ENCODE measurements at regions not wholly inside any gene's neighbourhood (a gene's known extent, or its start where the extent isn't known, plus 50 kb on each side); places are given as distances from the start of the nearest gene placed in this dataset.

GRCh38 chr5:165616490-165617405 lies 2111.3 kb downstream of the MAT2B start:
- peak in 3 of 4 donors; percentile 20 to 44 (median 23) for ATAC-seq
- Histone ChIP-seq H3K36me3 (no peaks in the 10 kb centered on the region), H3K27me3 (no peaks in the 10 kb centered on the region), H3K4me3 (no peak overlapping the region), H3K27ac (no peak overlapping the region), H3K9me3 (no peaks in the 10 kb centered on the region), H3K4me1 (no peaks in the 10 kb centered on the region)
- TF ChIP-seq CTCF (IDR thresholded peaks at IDR 0.05) (no peak), POLR2A (IDR thresholded peaks at IDR 0.05) (no peak)
- 52% methylated on average over 2 of the region's 2 CpGs for WGBS (ENCODE audit: insufficient coverage, low coverage, low lambda C conversion rate, missing lambda C conversion rate)
- intact Hi-C loops (cut with DNase I): no loop called here
- DNase-seq: no peak

DNA sequence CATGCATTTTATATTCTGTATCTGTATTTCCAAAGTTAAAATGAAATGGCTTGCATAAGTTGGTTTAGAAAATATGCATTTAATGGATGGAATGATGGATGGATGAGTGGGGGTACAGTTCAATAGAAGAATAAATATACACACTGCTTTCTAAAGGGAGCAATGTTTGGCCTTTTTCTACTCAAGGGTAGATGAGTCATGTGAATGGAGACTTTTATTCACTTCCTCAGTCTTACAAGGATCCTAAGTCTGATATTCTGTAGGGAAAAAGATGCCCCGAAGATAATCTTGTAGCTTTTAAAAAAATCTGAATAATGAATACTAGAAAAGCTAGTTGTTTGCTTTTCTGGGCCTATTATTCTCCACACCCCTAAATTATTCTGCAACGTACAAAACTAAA lies 2112.1 kb downstream of the MAT2B start:
- no peak overlapping the region for H3K4me3 ChIP-seq
- intact Hi-C loops (cut with DNase I): no loop called here
- H3K9me3 ChIP-seq: no peaks in the 10 kb centered on the region
- no peak overlapping the region for H3K27ac ChIP-seq
- 37% methylated on average over 2 of the region's 2 CpGs for WGBS (ENCODE audit: insufficient coverage, low coverage, low lambda C conversion rate, missing lambda C conversion rate)
- no peaks in the 10 kb centered on the region for H3K4me1 ChIP-seq
- ATAC-seq (no peak), DNase-seq (no peak)
- no peaks in the 10 kb centered on the region for H3K36me3 ChIP-seq
- H3K27me3 ChIP-seq: no peaks in the 10 kb centered on the region
- no peak for TF ChIP-seq CTCF (IDR thresholded peaks at IDR 0.05)
- TF ChIP-seq POLR2A (IDR thresholded peaks at IDR 0.05): no peak

DNA sequence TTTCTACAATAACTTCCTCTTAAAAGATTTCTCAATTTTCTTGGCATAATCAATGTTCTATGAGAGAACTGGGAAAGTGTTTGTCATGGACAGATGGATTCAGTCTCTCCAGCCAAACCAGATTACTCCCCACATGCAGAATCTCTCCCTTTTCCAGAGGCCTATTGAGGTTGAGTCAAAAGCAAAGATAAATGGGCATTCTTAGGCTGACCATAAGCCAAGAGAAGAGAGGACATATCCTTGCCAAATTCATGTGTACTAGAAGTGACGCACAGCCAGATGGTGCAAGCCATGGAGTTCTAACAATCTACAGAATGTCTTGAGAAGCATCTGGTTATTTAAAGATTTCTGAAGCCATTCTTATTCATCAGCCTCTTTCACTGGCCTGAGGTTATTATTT lies 2115.0 kb downstream of the MAT2B start:
- Histone ChIP-seq H3K36me3 (no peaks in the 10 kb centered on the region), H3K27ac (no peak overlapping the region), H3K27me3 (no peaks in the 10 kb centered on the region), H3K4me3 (no peak overlapping the region), H3K9me3 (no peaks in the 10 kb centered on the region), H3K4me1 (no peaks in the 10 kb centered on the region)
- intact Hi-C loops (cut with DNase I): no loop called here
- DNase-seq (no peak), ATAC-seq (peak in 1 of 4 donors; percentile 19)
- TF ChIP-seq POLR2A (IDR thresholded peaks at IDR 0.05) (no peak), CTCF (IDR thresholded peaks at IDR 0.05) (no peak)
- WGBS (ENCODE audit: insufficient coverage, low coverage, low lambda C conversion rate, missing lambda C conversion rate): 90% methylated on average over 1 of the region's 1 CpG

DNA sequence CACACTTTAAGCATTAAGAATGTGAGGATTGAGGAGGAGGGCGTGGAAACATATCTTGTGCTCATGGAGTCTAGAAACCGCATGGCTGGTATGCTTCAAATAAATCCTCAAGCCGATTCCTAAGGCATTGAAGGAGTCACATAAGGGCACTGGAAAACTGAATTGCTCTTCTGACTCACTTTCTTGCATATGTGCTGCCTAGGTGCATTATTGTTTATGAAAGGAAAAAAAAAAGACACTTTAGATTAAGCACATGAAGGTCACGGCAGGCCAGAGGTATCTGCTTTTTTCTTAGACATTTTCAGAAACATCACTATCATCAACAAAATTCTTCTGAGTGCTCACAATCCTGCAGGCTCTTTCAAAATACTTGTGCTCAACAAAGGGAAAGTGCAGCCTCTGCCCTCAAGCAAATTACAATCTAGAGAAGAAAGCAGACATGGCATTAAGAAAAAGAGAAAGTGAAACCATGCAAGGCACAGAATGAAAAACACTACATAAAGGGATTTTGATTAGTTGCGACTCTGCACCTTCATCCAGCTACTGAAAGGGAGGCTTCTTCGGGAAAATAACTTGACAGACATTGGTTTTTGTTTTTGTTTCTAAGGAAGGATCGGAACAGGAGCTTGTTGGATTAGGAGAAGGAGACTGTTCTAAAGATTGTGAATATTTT lies 2117.6 kb downstream of the MAT2B start:
- Histone ChIP-seq H3K36me3 (no peaks in the 10 kb centered on the region), H3K4me1 (no peaks in the 10 kb centered on the region), H3K27me3 (no peaks in the 10 kb centered on the region), H3K9me3 (no peaks in the 10 kb centered on the region), H3K27ac (no peak overlapping the region), H3K4me3 (peak overlapping the region in 1 of 3 donors; percentile 8)
- TF ChIP-seq CTCF (IDR thresholded peaks at IDR 0.05) (no peak), POLR2A (IDR thresholded peaks at IDR 0.05) (no peak)
- DNase-seq (no peak), ATAC-seq (peak; percentile 49 to 67 (median 58))
- intact Hi-C loops (cut with DNase I): no loop called here
- 77% methylated on average over 7 of the region's 7 CpGs for WGBS (ENCODE audit: insufficient coverage, low coverage, low lambda C conversion rate, missing lambda C conversion rate)
